PC-3 (cell line): ENCODE measurements at regions not wholly inside any gene's neighbourhood (a gene's known extent, or its start where the extent isn't known, plus 50 kb on each side); places are given as distances from the start of the nearest gene placed in this dataset.

Source experiments
- EZH2 ChIP-seq: fragments of 300-600 bp; sonication (generic); IDR thresholded peaks from one replicate; pipeline ENCODE4 v1.6.1; 2017; ENCODE audit warnings: antibody characterized with exemption, mild to moderate bottlenecking, low read length; ENCODE audit not compliant: unreplicated experiment
- EZH2phosphoT487 ChIP-seq: fragments of 300-600 bp; sonication (generic); IDR thresholded peaks from 2 replicates; pipeline ENCODE4 v1.6.1; 2018; ENCODE audit warnings: mild to moderate bottlenecking, antibody characterized with exemption, low read length, borderline replicate concordance
- TF ChIP-seq, protein P1 (sequence below): fragments of 300-600 bp; sonication (generic); conservative IDR thresholded peaks from 2 replicates; pipeline ENCODE4 v1.5.1; 2017; ENCODE audit warnings: antibody characterized with exemption, low read depth, mild to moderate bottlenecking, low read length

DNA sequence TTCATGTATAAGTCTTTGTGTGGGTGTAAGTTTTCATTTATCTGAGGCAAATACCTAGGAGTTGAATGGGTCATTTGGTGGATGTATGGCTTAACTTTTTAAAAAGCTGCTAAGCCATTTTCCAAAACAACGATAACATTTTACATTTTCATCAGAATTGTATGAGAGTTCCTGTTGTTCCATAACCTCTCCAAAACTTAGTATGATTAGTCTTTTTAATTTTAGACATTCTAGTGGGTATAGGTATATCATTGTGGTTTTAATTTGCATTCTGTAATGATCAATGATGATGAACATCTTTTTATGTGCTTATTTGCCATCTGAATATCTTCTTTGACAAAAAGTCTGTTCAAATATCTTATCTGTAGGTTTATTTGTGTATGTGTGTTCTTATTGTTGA, 74.4 kb upstream of the UGP2 start:
- TF ChIP-seq, protein P1, sequence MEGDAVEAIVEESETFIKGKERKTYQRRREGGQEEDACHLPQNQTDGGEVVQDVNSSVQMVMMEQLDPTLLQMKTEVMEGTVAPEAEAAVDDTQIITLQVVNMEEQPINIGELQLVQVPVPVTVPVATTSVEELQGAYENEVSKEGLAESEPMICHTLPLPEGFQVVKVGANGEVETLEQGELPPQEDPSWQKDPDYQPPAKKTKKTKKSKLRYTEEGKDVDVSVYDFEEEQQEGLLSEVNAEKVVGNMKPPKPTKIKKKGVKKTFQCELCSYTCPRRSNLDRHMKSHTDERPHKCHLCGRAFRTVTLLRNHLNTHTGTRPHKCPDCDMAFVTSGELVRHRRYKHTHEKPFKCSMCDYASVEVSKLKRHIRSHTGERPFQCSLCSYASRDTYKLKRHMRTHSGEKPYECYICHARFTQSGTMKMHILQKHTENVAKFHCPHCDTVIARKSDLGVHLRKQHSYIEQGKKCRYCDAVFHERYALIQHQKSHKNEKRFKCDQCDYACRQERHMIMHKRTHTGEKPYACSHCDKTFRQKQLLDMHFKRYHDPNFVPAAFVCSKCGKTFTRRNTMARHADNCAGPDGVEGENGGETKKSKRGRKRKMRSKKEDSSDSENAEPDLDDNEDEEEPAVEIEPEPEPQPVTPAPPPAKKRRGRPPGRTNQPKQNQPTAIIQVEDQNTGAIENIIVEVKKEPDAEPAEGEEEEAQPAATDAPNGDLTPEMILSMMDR, result no peak
- no peak for TF ChIP-seq EZH2
- no peak for TF ChIP-seq EZH2phosphoT487
